NCI-H2196 (cell line): ENCODE measurements at regions not wholly inside any gene's neighbourhood (a gene's known extent, or its start where the extent isn't known, plus 50 kb on each side); places are given as distances from the start of the nearest gene placed in this dataset.

Experiments used
- DNase-seq: peaks from one replicate; lab custom pipeline; 2025; ENCODE audit not compliant: unreplicated experiment; lab: John Stamatoyannopoulos, UW

DNA sequence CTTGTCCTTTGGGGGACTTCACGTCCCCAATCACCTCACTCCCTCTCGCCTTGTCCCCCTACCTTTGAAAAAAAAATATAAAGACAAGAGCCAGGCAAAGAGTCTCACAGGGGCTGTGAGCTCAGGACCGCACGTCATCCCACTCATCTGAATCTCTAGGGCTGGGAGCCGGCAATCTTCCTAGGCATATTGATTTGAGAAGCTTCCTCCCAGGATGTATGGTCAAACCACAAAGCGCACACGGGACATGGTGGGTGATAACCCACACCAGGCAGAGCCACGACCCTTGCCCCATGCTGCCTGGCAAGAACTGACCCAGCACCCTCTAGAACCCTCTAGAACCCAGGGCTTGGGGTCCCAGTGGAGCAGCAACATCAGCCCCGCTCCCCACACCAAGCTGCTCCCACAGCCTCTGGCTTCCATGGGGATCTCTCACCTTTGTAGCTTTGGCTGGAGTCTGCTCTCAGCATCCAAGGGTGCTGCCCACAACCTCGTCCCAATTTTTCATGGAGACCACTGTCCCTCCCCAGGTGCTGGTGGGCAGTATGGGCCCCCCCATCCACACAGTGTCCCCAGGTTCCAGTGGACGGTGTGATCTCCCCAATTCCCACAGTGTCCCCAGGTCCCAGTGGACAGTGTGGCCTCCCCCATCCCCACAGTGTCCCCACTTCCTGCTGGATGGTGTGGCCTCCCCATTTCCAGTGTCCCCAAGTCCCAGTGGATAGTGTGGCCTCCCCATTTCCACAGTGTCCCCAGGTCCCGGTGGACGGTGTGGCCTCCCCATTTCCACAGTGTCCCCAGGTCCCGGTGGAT, 85.2 kb upstream of the FGF3 start:
- DNase-seq = no peak

DNA sequence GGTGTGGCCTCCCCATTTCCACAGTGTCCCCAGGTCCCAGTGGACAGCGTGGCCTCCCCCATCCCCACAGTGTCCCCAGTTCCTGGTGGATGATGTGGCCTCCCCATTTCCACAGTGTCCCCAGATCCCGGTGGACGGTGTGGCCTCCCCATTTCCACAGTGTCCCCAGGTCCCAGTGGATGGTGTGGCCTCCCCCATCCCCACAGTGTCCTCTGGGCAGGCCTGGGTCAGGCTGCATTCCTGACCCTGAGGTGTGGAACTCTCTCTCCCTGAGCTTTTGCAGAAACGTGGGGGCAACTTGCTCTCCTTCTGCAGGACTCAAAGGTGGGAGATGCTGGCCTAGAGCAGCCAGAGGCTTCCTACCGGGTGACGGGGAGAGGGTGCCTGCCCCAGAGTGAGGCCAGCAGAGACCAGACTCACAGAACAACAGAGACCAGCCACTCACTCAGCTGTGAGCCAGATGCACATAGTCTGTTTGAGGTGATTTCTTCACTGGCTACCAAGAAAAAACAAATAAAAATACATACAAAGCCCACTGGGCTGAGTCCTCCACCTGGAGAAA, 85.8 kb upstream of the FGF3 start:
- no peak for DNase-seq

DNA sequence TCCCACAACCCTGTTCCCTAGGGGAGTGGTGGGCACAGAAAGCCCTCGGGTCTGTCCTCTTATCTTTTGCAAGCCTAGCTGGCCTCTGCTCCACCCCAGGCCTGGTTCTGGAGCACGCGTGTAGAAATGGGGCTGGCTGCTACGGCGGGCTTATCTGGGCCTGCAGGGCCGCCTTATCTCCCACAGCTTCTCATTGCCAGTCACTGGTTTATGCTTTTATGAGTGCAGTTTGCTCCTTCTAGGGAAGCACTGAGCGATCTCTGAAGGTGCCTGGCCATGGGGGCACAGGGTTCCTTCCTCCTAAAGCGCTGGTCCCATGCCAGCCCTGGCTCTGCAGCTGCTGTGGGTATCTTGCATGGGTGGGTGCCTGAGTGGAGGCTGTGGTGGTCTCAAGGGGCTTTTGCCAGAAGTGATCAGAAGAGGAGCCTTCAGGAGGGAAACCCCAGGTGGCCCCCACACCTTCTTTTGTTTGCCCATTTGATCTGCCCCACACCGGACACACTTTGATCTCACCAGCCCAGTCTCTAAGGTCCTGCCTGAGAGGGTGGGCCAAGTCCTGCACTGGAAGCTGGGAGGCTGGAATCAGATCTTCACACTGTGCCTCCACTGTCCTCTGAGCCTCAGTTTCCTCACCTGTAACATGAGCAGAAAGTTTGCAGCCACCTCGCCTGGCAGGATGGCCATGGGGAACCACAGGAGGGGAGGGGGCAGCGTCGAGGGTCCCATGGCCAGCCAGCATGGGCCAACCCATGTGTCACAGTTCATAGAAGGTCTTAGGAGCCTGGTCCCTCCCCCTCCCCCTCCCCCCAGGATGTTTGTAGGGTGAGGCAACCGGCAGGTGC, 86.6 kb upstream of the FGF3 start:
- no peak for DNase-seq

DNA sequence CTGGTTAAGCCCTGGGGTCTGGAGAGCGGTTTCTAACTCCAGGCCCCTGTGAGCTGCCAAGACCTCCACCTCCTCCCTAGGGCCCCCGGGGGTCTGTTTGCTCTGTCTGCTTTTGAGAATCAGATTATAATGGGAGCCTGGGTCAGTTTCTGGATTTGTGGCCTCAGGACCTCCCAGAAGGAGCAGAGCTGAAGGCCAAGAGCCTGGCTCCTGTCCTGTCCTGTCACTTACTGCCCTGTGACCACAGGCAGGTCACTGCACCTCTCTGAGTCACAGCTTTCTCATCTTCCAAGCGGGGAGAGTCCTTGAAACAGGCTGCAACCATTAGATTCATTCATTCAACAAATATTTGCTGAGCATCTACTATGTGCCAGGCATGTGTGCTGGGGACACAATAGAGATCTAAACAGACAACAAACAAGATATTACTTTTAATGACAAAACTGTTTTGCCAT, 87.3 kb upstream of the FGF3 start:
- no peak for DNase-seq

DNA sequence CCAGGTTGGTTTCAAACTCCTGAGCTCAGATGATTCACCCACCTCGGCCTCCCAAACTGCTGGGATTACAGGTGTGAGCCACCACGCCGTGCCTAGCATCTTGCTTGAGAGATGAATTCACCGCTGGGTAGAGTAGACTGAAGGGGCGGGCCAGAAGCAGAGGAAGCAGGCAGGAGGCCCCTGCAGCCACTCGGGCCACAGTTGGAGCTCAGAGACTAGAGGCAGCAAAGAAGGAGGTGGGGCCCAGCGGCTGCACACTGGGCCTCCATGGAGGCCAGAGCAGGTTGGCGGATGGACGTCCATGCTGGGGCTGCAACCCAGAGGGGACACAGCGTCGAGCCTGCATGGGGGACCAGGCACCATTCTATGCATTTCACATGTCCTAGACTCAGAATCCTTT, 88.4 kb upstream of the FGF3 start:
- DNase-seq = no peak

DNA sequence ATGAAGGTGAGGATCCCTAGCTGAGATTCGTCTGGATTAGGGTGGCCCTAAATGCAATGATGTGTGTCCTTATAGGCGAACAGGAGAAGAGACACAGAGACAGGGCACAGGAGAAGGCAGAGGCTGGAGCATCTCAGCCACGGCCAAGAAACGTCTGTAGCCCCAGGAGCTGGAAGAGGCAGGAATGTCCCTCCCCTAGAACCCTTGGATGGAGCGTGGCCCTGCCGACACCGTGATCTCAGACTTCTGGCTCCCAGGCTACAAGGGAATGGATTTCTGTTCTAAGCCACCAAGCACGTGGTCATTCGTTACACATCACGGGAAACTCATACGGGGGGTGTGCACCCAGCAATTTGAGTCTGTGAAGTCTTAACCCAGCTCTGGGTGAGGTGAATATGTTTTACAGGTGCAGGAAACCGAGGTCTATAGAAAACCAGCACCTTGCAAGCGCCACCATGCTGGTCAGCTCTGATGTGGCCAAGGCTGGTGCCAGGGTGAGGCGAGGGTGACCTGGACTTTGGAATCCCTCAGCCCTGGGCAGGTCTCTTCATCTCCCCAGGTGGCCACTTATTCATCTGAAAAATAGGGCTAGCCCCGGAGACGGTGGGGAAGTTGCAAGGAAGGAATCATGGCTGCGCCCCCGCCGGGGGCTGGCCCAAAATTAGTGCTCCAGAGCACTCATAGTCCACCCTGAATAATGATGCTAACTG, 89.5 kb upstream of the FGF3 start:
- DNase-seq = no peak

DNA sequence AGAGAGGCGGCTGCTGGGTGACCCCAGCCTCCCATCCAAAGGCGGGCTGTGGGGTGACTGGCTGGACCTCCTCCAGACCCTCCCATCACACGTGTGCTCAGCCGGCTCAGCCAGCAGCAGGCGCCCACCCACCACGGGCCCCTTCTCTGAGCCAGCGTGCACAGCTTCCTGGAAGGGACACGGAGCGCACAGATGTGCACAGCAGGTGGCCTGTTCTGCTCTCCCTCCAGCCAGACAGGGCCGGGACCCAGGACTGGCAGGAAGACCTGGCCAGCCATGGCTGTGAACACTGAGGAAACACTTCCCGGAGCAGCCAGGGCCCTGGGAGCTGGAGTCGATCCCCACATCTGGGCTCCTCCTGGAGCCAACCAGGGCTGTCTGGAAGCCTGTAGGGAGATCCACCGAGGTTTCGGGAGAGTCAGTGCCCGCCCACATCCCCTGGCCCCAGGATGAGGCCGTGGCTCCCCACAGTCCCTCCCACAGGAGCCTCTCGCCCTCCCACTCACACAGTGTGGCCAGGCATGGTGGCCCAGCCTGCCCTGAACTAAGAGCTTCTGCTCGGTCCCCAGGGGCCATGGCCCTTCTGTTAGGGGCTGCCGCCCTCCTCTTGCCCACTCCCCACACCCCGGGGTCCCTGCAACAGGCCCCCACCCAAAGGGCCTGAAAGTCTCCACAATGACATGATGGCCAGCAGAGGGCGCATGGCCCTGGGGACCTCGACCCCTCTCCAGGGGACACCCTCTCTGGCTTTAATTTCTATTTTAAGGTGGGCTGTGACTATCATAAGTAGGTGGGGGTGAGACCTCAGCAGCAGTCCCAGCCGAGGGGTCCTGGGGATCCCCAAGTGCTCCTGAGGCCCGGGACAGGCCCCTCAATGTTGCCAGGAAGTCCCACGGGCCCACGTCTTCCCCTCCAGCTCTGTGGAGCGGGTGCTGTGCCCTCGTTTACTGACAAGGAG, 90.6 kb upstream of the FGF3 start:
- no peak for DNase-seq

DNA sequence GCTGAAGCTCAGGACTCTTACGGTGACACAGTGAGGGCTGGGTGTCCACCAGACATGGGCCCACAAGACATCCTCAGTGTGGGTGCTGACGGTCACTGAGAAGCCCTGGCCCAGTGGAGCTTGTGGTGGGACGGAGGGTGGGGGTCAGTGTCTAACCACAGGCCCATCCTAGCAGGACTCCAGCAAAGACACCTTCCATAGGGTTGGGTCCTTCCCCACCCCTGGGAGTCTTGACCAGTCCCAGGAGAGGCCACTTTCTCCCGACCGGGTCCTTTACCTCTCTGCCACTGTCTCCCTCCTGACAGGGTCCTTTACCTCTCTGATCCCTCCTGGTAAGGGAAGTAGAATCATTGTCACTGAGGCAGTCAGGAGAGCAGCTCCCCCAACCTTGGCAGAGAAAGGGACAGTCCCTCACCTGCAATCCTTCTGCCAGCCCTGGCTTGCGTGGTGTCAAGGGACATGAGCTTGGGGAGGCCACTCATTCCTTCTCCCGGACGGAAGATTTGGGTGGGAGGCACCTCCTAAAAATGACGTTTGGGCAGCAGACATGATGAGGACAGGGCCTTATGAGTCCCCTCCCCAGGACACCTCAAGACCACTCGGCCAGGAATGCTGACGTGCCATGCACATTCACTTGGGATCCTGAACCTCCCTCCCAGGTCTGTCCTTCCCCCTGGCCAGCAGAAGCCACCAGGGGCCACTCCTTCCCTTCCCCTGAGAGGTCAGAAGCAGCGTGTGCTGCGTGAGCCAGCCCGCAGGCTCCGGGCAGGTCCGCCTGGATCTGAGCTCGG, 91.5 kb upstream of the FGF3 start:
- no peak for DNase-seq

DNA sequence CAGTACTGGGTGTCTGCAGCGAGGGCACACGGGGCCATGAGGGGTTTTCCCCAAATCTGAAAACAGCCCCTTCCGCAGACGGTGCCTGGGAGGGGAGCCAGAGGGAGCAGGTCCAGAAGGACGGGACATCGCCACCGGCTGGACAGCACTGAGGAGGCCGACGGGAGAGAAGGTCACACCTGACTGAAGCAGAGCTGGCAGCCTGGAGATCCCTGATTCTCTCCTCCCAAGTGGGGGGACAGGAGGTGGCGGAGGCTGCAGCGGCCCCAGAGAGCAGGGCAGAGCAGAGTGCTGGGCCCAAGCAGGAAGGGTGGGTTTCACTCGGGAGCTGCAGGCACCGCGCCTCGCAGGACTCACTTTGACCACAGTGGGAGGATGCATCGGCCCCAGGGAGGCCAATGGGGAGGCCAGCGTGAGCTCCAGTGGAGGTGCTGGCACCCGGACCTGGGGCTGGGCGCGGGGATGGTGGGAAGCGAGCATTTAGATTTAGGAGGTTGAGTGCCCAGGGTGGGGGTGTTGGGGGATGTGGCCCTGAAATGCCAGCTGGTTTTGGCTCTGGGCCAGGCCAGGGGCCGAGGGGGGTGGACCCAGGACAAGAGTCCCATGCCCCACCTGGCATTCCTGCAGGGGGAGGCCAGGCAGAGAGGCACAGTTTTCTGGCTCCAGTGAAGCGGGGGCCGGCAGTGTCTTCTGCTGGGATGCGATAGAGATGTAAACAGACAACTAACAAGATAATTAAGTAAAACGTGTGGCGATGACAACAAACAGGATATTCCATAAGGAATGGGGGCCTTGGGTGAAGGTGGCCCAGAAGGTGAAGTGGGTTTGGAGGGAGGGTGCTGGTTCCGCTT, 92.3 kb upstream of the FGF3 start:
- no peak for DNase-seq

DNA sequence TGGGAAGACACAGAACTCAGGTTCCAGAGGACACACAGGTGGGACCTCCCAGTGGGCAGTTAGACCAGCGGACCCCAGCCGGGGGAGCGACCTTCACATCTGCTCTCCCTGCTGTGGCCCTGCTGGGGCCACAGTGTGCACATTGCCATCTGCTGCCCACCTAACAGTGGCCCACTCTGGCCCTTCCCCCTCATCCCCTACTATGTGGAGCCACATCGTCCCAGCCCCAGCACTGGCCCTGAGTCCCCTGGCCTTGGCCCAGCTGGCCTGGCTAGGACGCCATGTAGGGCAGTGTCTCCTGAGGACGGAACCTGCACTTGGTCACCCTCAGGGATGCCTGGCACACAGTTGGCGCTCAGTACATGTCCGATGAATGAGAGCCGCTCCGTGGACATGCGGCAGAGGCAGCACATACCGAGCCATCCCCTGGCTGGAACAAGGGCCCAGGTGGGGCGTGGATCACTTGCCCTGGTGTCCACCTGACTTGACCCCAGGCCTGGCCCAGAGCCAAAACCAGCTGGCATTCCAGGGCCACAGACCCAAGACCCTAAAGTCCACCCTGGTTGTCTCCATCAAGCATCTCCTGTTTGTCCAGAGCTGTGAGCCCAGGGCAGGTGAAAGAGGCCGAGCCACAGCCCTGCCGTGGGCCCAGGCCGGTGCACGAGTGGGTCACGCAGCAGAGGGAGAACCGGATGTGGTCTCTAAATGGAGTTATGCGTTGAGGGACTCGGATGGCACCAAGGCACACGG, 93.1 kb upstream of the FGF3 start:
- no peak for DNase-seq

DNA sequence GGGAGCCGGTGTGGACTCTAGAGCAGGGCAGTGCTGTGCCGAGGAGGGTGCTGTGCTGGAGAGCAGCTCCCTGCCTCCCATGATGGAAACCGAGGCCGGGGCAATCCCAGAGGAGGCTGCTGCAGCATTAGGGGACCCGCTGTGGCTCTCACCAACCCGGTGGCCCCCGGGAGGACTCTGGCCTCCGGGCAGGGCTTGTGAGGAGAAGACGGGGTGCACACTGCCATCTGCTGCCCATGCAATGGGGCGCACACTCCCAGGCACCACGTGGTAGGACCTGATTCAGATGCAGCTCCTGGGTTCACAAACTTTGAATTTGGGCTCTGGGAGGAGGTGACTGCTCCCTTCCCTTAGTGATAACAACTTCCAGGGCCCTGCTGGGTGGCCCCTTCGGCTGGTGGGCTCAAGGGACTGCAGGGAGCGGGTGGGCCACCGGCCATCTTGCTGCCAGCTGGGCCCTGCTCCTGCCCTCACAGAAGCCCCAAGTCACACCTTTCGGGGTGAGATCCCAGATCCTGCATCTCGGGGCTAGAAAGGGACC, 93.8 kb upstream of the FGF3 start:
- no peak for DNase-seq

DNA sequence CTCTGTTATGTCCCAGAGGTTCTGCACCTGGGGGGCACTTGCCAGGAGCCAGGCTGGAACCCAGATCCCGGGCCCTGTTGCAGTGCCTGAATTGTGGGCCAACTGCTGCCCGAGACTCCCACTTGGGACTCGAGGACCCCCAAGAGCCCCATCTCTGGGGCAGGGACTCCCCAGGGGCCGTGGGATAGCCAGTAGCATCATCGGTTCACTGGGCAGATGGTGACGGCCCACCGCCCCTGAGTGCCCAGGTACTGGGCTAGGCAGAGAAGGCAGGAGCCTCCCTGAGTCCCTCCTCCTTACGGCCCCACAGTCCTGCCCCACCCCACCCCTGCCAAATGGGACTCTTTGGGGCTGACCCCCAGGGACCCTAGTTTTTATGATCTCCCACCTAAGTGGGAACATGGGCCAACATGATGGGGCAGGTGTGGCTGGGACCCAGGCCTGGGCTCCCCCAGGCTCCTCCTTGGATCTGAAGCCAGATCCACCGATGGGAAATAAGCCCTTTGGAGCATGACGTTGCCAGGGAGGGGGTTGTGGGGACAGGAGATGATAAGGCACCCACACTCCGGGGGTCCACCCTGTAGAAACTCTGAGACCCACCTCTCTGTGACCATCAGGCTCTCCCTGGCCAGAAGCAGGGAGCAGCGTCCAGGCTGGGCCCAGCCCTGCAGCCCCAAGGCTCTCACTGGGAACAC, 94.5 kb upstream of the FGF3 start:
- DNase-seq = no peak

DNA sequence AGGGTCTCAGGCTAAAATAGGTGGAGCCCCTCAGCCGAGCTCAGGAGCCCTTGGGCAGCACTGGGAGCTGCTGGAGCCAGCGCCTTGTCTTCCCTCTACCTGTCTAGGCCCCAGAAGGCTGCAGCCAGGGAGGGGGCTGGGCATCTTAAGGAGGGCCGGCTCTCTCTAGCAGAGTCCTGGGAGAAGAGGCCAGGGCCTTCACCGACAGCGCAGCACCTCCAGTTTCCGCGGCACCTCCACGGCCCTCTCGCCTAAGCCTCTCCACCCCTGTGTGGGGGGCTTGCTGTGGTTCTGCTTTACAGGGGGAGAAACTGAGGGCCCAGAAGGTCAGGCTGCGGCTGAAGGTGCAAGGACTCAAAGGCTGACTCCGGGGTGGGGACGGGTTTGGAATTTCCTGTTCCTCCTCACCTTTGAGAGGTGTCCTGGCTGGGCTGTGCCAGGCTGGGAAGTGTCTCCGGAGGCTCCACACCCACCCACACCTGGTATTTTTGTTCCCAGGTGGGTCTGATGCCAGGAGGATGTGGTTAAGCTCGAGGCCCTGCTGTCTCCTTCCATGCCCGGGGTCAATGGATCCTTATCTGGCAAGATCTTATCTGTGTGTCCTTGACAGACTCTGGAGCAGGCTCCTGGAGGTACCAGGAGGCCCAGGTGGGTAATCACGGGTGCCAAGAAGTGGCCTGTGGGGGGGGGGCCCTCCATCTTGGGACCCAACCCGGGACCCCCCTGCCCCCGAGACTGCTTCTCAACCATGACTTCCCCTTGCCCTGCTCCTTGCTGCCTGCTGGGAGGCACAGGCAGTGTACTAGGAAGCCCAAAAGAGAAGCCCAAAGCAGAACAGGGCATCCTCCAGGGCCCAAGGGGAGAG, 95.3 kb upstream of the FGF3 start:
- no peak for DNase-seq

DNA sequence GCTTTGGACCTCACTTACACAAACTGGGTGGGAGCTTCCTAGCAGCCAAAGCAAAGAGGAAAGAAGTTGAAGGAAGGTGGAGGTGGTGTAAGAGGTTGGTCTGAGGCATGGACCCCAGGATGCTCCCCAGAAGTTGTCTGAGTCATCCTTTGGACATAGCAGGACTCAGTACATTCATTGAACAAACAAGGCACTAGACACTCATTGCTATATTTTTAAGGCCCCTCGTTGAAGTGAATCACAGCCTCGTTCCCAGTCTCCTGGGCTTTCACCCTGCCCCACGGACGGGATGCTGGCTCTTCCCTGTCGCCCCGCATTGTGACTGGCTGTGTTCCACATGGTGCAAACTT, 95.9 kb upstream of the FGF3 start:
- DNase-seq = no peak

DNA sequence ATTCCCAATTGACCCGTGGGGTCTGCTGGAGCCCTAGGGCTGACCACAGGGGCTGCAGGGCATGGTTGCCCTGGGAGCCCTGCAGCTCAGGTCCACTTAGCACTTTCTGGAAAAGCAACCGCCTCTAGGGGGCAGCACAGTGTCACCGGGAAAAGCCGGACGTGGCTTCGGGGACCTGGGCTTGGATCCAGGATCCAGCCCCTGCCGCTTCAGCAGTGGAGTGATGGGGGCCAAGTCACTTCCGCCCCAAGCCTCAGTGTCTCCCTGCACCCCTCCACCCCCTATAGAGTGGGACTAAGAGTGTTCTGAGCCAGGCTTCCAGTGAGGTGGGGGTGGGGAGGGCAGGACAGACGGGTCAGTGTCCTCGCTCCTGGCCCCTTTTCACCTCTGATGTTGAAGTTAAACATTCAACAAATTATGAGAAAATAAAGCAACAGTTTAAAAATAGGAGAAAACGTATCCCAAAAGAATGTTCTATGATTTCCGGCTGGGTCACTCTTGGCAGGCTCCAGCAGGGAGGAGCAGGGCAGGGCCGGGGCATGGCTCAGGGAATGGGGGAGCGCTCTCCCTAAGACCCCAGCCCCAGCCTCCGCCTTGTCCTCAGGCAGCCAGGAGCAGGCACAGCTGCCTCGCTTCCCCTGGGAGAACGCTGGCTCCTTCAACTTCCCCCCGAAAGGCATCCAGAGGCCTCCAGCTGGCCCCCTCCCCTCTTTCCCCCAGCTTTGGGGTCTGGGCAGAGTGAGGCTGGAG, 96.5 kb upstream of the FGF3 start:
- peak; percentile 82 for DNase-seq
